SJSA1 (cell line): ENCODE measurements at regions not wholly inside any gene's neighbourhood (a gene's known extent, or its start where the extent isn't known, plus 50 kb on each side); places are given as distances from the start of the nearest gene placed in this dataset.

Experiments used
- DNase-seq, 2 experiments: peaks; one replicate each; pipeline ENCODE4 v3.0.0-alpha.2; 2015 to 2020; ENCODE audit warnings: low spot score in 2 of 2, low read depth in 1 of 2
- H3K27ac ChIP-seq: fragments of 250-450 bp; sonication (Bioruptor Pico); 2 replicates; pipeline ENCODE4 v1.5.1; 2020; ENCODE audit warnings: mild to moderate bottlenecking, moderate library complexity
- H3K27me3 ChIP-seq: fragments of 250-450 bp; sonication (Bioruptor Pico); replicated peaks from 2 replicates; pipeline ENCODE4 v1.5.1; 2020; ENCODE audit warnings: mild to moderate bottlenecking, moderate library complexity
- H3K36me3 ChIP-seq: fragments of 250-450 bp; sonication (Bioruptor Pico); 2 replicates; pipeline ENCODE4 v1.5.1; 2020; ENCODE audit warnings: mild to moderate bottlenecking
- H3K4me1 ChIP-seq: fragments of 250-450 bp; sonication (Bioruptor Pico); replicated peaks from 2 replicates; pipeline ENCODE4 v1.6.1; 2021; ENCODE audit warnings: mild to moderate bottlenecking
- H3K4me3 ChIP-seq: fragments of 250-450 bp; sonication (Bioruptor Pico); 2 replicates; pipeline ENCODE4 v1.5.1; 2020; ENCODE audit warnings: mild to moderate bottlenecking
- H3K9me3 ChIP-seq: fragments of 250-450 bp; sonication (Bioruptor Pico); replicated peaks from 2 replicates; pipeline ENCODE4 v1.5.1; 2020; ENCODE audit warnings: mild to moderate bottlenecking

DNA sequence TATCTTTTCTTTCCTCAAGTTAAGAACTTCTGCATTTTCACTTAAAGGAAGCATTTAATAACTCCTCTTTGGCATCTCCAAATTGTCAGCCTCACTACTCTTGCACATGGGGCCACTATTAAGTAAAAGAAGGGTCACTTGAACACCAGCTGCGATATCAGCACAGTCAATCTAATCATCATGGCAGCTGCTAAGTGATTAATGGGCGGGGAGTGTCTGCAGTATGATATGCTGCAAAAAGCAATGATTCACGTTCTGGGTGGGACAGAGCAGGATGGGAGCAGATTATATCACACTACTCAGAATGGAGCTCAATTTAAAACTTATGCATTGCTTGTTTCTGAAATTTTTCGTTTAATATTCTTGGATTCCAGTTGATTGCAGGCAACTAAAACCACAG lies 447.4 kb upstream of the PFKP start:
- DNase-seq: no peak
- H3K27ac ChIP-seq: no peak overlapping the region
- H3K4me1 ChIP-seq: no peaks in the 10 kb centered on the region
- H3K9me3 ChIP-seq: no peaks in the 10 kb centered on the region
- H3K4me3 ChIP-seq: no peak overlapping the region
- no peaks in the 10 kb centered on the region for H3K36me3 ChIP-seq
- peaks cover 33% of the 10 kb centered on the region for H3K27me3 ChIP-seq

DNA sequence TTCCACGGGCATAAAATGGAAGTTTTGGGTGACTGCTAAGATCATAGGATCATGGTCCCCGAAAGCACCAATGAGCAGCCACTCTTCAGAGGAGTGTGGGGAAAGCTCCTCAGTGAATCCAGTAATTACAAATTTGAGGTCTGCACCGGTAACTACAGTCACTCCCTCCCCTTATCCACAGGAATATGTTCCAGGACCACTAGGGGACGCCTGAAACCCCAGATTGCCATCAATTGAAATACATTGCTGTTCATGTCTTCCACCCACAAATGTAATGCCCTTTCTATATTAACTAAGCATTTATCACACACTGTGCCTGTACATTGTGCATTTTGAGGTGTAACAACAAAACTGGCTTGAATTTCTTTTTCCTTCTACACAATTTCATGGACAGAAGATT lies 447.9 kb upstream of the PFKP start:
- DNase-seq: peak in 1 of 2 experiments; percentile 6
- H3K36me3 ChIP-seq: no peaks in the 10 kb centered on the region
- H3K9me3 ChIP-seq: no peaks in the 10 kb centered on the region
- no peak overlapping the region for H3K27ac ChIP-seq
- no peaks in the 10 kb centered on the region for H3K4me1 ChIP-seq
- H3K4me3 ChIP-seq: no peak overlapping the region
- peaks cover 33% of the 10 kb centered on the region for H3K27me3 ChIP-seq

DNA sequence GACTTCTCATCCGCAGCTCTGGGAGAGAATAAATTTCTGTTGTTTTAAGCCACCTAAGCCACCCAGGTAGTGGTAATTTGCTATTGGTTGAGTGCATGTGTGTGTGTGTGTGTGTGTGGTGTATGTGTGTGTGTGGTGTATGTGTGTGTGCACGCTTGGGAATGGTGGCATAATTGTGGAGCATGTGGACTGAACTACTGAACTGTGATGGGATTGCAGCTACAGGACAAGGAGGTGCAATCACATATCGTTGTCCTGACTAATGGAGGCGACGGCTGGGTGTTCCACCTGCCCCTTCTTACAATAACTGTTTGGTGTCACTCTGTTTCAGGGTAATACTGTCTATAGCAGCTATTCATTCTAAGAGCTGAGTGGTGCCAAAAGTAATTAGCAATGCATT lies 448.7 kb upstream of the PFKP start:
- H3K27me3 ChIP-seq: peaks cover 33% of the 10 kb centered on the region
- no peaks in the 10 kb centered on the region for H3K4me1 ChIP-seq
- no peak overlapping the region for H3K4me3 ChIP-seq
- no peak overlapping the region for H3K27ac ChIP-seq
- no peak for DNase-seq
- H3K9me3 ChIP-seq: no peaks in the 10 kb centered on the region
- H3K36me3 ChIP-seq: no peaks in the 10 kb centered on the region

DNA sequence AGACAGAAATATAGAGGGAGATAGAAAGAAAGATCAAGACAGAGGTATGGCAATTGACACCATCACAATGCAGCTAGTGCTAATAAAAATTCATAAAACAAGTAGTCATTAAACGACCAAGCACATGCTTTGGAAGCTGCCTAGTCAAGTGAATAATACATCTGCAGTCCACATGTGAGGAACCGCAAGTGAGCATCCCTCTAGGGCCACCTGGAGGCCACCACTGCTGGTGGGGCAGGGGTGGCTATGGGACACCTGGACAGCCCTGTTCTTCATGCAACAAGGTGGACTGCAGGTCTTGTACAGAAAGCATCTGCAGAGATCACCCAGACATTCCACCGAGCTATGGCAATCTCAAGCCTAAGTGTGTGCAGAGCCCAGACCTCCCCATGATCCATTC lies 451.1 kb upstream of the PFKP start:
- no peaks in the 10 kb centered on the region for H3K9me3 ChIP-seq
- H3K27ac ChIP-seq: no peak overlapping the region
- DNase-seq: no peak
- no peak overlapping the region for H3K4me3 ChIP-seq
- no peaks in the 10 kb centered on the region for H3K36me3 ChIP-seq
- H3K4me1 ChIP-seq: no peaks in the 10 kb centered on the region
- H3K27me3 ChIP-seq: peaks cover 20% of the 10 kb centered on the region

DNA sequence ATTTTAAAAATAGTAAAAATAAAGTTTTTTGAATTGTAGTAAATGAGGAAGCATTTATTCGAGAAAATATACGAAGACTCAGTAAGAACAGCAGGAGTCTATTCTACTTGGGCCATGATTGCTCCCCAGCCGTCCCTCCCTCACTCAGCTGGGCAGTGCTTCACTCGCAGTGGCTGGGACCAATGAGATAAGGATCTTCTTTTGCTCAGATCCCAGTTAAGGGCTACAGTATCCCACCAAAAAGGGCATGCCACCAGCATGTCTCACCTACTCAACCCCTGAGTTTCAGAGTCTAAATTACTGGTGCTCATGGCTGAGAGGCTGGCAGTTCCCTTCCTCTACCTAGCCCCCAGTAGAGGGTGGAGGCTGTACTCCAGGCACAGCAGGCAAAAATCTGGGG lies 455.7 kb upstream of the PFKP start:
- no peaks in the 10 kb centered on the region for H3K36me3 ChIP-seq
- H3K27ac ChIP-seq: no peak overlapping the region
- no peaks in the 10 kb centered on the region for H3K4me1 ChIP-seq
- H3K9me3 ChIP-seq: no peaks in the 10 kb centered on the region
- no peak for DNase-seq
- H3K27me3 ChIP-seq: peaks cover 11% of the 10 kb centered on the region
- no peak overlapping the region for H3K4me3 ChIP-seq

DNA sequence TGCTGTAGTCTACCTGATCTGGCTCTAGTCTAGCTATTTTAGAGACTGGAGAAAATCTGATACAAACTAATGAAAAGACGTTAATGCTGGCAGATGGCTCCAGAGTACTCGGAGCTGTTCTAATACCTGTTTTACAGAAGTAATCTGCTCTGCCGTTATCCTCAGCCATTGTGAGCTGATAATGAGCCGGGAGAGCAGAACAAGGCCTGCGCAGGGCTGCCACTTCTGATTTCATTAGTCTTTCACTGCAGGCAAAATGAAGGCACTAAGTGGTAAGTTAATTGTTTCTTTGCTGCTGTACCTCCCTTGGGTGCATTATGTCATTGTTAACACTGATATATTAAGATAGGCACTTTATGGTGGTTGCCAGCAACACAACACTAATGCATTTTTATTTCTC lies 456.4 kb upstream of the PFKP start:
- Histone ChIP-seq H3K36me3 (no peaks in the 10 kb centered on the region), H3K4me3 (no peak overlapping the region), H3K27me3 (peaks cover 11% of the 10 kb centered on the region), H3K9me3 (no peaks in the 10 kb centered on the region), H3K27ac (no peak overlapping the region), H3K4me1 (no peaks in the 10 kb centered on the region)
- DNase-seq: no peak

DNA sequence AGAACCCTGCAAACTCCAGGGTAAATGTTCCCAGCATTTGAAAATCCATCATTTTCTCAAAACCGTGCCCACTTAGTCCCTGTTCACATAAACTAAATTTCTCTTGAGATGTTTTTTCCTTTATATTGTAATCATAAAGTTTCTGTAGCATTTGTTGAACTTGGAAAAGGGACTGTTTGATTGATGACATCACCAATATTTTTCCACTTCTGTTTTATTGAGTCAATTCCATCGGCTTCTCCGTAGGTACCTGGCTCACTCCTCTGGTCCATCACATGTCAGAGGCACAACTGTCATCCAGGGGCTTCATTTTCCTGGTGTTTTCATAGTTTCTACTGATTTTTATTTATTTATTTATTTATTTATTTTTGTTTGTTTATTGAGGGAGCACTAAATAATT lies 462.5 kb upstream of the PFKP start:
- no peaks in the 10 kb centered on the region for H3K9me3 ChIP-seq
- DNase-seq: no peak
- H3K27me3 ChIP-seq: peaks cover 13% of the 10 kb centered on the region
- H3K4me3 ChIP-seq: no peak overlapping the region
- no peaks in the 10 kb centered on the region for H3K36me3 ChIP-seq
- H3K4me1 ChIP-seq: no peaks in the 10 kb centered on the region
- H3K27ac ChIP-seq: no peak overlapping the region

DNA sequence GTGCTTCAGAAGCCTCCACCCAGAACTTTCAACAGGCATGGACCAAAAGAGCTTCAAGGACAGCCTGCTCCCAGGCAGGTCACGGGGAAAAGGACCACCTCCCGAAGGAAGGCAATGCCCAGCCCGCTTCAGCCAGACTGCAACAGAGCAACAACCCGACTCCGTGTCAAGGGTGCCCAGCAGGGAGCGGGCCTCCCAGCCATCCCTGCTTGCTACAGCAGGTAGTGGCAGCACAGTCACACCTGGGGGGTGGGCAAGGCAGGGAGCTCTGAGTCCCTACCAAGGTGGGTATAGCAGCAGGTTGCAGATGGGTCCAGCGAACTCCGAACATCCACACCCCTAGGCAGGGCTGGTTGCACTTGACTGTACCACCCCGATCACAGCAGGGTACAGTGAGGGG lies 467.8 kb upstream of the PFKP start:
- no peak for DNase-seq
- no peaks in the 10 kb centered on the region for H3K9me3 ChIP-seq
- H3K36me3 ChIP-seq: no peaks in the 10 kb centered on the region

DNA sequence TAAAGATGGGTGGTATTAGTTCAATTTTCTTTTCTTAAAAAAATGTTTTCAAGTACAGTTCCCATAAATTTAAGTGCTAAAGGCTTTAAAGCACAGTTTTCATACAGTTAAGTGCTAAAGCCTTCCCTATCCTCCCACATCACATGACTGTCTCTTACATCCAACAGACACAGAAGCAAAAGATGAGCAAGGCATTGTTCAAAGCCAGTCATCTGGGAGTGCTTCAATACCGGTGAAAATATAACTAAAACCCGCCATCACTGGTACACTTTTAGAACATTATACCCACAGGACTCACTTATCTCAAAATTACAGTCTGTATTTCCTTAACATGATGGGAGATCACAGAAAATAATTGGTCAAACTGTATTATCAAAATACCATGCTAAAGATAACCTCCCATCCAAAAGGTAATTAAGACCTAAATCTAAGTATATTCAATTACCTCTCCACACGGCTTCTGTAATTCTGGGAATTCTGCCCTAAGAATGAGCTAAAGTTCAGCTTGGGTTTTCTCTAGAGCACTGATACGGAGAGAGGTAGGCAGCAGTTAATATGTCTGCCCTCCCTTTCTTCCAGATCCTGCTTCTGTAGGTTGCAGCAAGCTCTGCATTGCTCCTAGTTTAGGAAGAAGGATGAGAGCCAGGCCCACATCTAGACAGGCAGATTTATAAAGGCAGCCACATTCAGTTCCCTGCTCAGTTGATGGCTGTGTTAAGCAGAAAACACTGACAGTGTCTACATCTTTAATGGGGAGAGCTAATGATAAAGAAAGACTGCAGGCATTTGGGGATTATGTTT lies 474.8 kb upstream of the PFKP start:
- Histone ChIP-seq H3K4me1 (no peaks in the 10 kb centered on the region), H3K9me3 (no peaks in the 10 kb centered on the region), H3K27ac (no peak overlapping the region), H3K27me3 (peaks cover 10% of the 10 kb centered on the region), H3K4me3 (no peak overlapping the region), H3K36me3 (no peaks in the 10 kb centered on the region)
- no peak for DNase-seq

More for the DNA sequence above, 467.8 kb upstream of the PFKP start:
- Histone ChIP-seq H3K27me3 (peaks cover 10% of the 10 kb centered on the region; the same call in 1 of the 2 replicates), H3K27ac (no peak overlapping the region), H3K4me3 (no peak overlapping the region), H3K4me1 (no peaks in the 10 kb centered on the region)

DNA sequence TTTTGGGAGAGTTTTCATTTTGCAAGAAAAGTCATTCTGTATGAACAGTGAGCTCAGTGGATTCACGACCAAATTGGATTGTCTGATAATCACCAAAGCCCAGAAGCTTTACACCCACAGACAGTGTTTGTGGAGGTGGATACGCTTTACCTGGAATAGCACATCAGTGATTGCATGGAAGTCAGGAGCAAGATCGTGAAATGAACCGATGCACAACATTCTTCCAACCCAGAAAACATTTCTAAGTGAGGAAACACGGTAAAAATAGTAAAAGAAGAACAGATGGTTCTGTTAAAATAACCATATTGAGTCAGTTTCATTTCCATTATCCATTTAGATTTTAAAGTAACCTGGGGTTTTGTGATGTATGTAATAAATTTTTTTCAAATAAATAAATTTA lies 478.2 kb upstream of the PFKP start:
- Histone ChIP-seq H3K9me3 (no peaks in the 10 kb centered on the region), H3K4me3 (no peak overlapping the region), H3K27ac (no peak overlapping the region), H3K4me1 (no peaks in the 10 kb centered on the region), H3K36me3 (no peaks in the 10 kb centered on the region), H3K27me3 (peaks cover 12% of the 10 kb centered on the region)
- DNase-seq: no peak

DNA sequence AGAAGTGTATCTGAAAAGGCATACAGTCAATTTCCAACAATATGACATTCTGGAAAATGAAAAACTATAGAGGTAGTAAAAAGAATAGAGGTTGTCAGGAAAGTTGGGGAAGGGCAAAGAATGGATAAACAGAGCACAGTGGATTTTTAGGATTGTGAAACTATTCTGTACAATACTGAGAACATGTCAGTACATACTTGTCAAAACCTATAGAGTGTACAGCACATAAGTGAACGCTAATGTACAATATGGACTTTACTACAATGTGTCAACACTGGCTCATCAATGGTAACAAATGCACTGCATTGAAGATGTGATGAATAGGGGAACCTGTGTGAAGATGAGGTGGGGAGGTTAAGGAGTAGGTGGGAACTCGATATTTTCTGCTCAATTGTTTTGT lies 483.0 kb upstream of the PFKP start:
- Histone ChIP-seq H3K9me3 (no peaks in the 10 kb centered on the region), H3K27ac (no peak overlapping the region), H3K4me1 (no peaks in the 10 kb centered on the region), H3K36me3 (no peaks in the 10 kb centered on the region), H3K27me3 (peaks cover 7% of the 10 kb centered on the region; the same call in 1 of the 2 replicates), H3K4me3 (no peak overlapping the region)
- DNase-seq: no peak

DNA sequence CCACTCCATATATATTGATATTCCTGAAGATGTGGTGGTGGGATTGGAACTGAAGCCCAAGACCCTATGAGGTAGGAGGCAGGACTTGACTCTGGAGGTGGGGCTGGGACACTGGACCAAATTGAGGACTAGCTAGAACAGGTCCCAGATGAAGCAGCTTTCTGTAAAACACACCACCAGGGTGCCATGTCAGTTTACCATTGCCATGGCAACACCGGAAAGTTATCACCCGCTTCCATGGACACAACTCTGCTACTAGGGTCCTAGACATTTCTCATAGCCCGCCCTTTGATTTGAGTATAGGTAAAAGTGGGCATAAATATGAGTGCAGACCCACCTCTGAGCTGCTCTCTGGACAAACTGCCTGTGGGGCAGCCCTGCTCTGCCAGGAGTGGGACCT lies 490.5 kb upstream of the PFKP start:
- no peaks in the 10 kb centered on the region for H3K9me3 ChIP-seq
- H3K36me3 ChIP-seq: no peaks in the 10 kb centered on the region
- no peak for DNase-seq
- H3K4me1 ChIP-seq: no peaks in the 10 kb centered on the region
- no peak overlapping the region for H3K4me3 ChIP-seq
- peaks cover 5% of the 10 kb centered on the region for H3K27me3 ChIP-seq
- H3K27ac ChIP-seq: no peak overlapping the region

DNA sequence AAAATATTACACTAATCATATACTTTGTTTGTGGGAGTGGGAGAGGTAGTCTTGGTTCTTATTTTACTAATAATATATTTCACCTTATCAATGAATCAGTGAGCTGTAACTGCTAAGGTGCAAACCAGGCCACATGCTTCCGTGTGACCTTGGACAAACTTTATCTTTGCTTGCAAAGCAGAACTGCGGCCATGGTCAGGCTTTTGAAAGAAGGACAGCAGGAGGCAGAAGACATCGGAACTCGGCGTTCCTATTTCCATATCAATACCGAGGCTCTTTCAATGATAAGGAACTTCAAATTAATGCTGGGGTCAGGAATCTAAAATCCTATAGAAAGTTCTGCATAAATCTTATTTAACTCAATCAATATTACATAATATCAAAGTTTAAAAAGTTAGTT lies 491.9 kb upstream of the PFKP start:
- peaks cover 7% of the 10 kb centered on the region for H3K27me3 ChIP-seq

DNA sequence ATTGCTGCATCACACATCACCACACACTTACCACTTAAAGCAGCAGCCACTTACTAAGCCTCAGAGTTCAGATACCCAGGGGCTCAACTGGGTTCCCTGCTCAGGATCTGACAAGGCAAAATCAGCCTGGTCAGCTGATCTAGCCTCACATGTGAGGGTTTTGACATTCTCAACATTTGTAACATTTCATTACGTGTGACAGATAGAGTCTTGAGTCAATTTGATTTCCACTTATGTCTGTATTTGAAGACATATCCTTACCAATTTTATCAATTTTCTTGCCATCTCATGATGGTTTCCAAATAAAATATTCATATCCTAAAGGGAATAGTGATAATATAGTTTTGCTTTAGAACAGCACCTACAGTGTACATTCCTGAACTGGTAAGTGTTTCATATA lies 494.7 kb upstream of the PFKP start:
- DNase-seq: no peak
- no peaks in the 10 kb centered on the region for H3K4me1 ChIP-seq
- H3K27ac ChIP-seq: no peak overlapping the region
- no peaks in the 10 kb centered on the region for H3K9me3 ChIP-seq
- H3K36me3 ChIP-seq: no peaks in the 10 kb centered on the region
- no peak overlapping the region for H3K4me3 ChIP-seq
- H3K27me3 ChIP-seq: peaks cover 2% of the 10 kb centered on the region

More for the DNA sequence above, 491.9 kb upstream of the PFKP start:
- H3K27ac ChIP-seq: no peak overlapping the region
- no peak overlapping the region for H3K4me3 ChIP-seq
- H3K4me1 ChIP-seq: no peaks in the 10 kb centered on the region
- DNase-seq: no peak
- H3K36me3 ChIP-seq: no peaks in the 10 kb centered on the region
- H3K9me3 ChIP-seq: no peaks in the 10 kb centered on the region

DNA sequence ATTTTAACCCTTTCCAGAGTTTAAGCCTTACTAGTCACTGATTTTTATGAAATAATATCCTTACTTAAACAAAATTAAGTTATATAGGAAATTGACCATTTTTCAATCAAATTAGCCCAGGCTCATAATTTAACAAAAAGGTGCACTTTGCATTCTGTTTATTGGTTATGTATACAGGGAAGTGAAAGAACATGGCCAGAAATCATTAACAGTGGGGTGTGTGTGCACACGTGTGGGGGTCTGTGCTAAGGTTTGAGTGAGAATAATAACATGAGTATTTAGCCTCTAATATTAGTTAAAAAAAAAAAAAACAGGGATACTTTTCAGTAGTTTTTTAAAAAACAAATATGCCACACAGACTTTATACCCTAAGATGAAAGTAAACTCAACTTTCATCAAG lies 510.5 kb upstream of the PFKP start:
- no peak overlapping the region for H3K4me3 ChIP-seq
- no peaks in the 10 kb centered on the region for H3K9me3 ChIP-seq
- peaks cover 25% of the 10 kb centered on the region for H3K27me3 ChIP-seq
- no peak overlapping the region for H3K27ac ChIP-seq
- H3K4me1 ChIP-seq: no peaks in the 10 kb centered on the region
- H3K36me3 ChIP-seq: no peaks in the 10 kb centered on the region
- no peak for DNase-seq
